DND-41 (cell line): ENCODE measurements at regions not wholly inside any gene's neighbourhood (a gene's known extent, or its start where the extent isn't known, plus 50 kb on each side); places are given as distances from the start of the nearest gene placed in this dataset.

Source experiments
- ATAC-seq: fragments of 200-7000 bp; cut with Tn5 transposase; 3 replicates; pipeline ENCODE4 v1.9.1; 2021; ENCODE audit warnings: low read depth; ENCODE audit not compliant: insufficient read depth
- DNase-seq: peaks from one replicate; pipeline ENCODE4 v3.0.0-alpha.2; 2020
- H2AFZ ChIP-seq: 2 replicates; pipeline ENCODE4 v1.6.0; 2012; ENCODE audit warnings: low read depth, low read length
- H3K27ac ChIP-seq: 2 replicates; pipeline ENCODE4 v1.5.1; 2012; ENCODE audit warnings: low read length, inconsistent platforms
- H3K27me3 ChIP-seq: fragments of 200-600 bp; sonication (generic); 2 replicates; pipeline ENCODE4 v1.6.0; 2012; ENCODE audit warnings: low read length, mild to moderate bottlenecking, inconsistent platforms; ENCODE audit not compliant: insufficient read depth, poor library complexity
- H3K36me3 ChIP-seq: 2 replicates; pipeline ENCODE4 v1.5.1; 2012; ENCODE audit warnings: low read length, inconsistent platforms; ENCODE audit not compliant: insufficient read depth
- H3K4me1 ChIP-seq: 2 replicates; pipeline ENCODE4 v1.5.1; 2012; ENCODE audit warnings: mild to moderate bottlenecking, low read length; ENCODE audit not compliant: insufficient read depth
- H3K4me2 ChIP-seq: 2 replicates; pipeline ENCODE4 v1.6.0; 2012; ENCODE audit warnings: mild to moderate bottlenecking, moderate library complexity, low read length, inconsistent platforms; ENCODE audit not compliant: insufficient read depth
- H3K4me3 ChIP-seq, 2 experiments: fragments of 200-600 bp in 1 of 2; shearing (Covaris generic) in 1 of 2; 2 replicates each; pipeline ENCODE4 v1.5.1; 2012 to 2016; ENCODE audit warnings: inconsistent platforms in 2 of 2, low read length in 2 of 2, mild to moderate bottlenecking in 2 of 2, low read depth in 1 of 2, moderate library complexity in 1 of 2
- H3K79me2 ChIP-seq: 2 replicates; pipeline ENCODE4 v1.6.0; 2012; ENCODE audit warnings: low read length, inconsistent platforms; ENCODE audit not compliant: insufficient read depth
- H3K9ac ChIP-seq: 2 replicates; pipeline ENCODE4 v1.6.0; 2012; ENCODE audit warnings: low read depth, mild to moderate bottlenecking, inconsistent platforms, low read length, moderate library complexity
- H3K9me3 ChIP-seq: 2 replicates; pipeline ENCODE4 v1.5.1; 2012; ENCODE audit warnings: low read length, moderate library complexity, mild to moderate bottlenecking, inconsistent platforms; ENCODE audit not compliant: insufficient read depth, severe bottlenecking
- H4K20me1 ChIP-seq: 2 replicates; pipeline ENCODE4 v1.6.0; 2012; ENCODE audit warnings: low read length; ENCODE audit not compliant: insufficient read depth
- EZH2 ChIP-seq: IDR thresholded peaks from 3 replicates; pipeline ENCODE4 v1.6.1; 2012; ENCODE audit warnings: borderline replicate concordance, low read depth, mild to moderate bottlenecking, moderate library complexity, low read length, inconsistent platforms; ENCODE audit not compliant: severe bottlenecking
- TF ChIP-seq, protein P1 (sequence below): IDR thresholded peaks from 2 replicates; pipeline ENCODE4 v1.5.1; 2012; ENCODE audit warnings: borderline replicate concordance, low read length, moderate library complexity, mild to moderate bottlenecking; ENCODE audit not compliant: poor library complexity, severe bottlenecking; ENCODE audit errors: extremely low read depth

- Histone ChIP-seq H2AFZ (no peak overlapping the region), H3K27ac (no peak overlapping the region), H3K36me3 (no peaks in the 10 kb centered on the region), H3K4me1 (no peaks in the 10 kb centered on the region), H4K20me1 (no peaks in the 10 kb centered on the region), H3K79me2 (no peaks in the 10 kb centered on the region), H3K4me2 (no peak overlapping the region), H3K27me3 (no peaks in the 10 kb centered on the region), H3K9me3 (no peaks in the 10 kb centered on the region), H3K4me3 (no peak overlapping the region), H3K9ac (no peak overlapping the region)
- ATAC-seq, result no peak
- TF ChIP-seq, protein P1, sequence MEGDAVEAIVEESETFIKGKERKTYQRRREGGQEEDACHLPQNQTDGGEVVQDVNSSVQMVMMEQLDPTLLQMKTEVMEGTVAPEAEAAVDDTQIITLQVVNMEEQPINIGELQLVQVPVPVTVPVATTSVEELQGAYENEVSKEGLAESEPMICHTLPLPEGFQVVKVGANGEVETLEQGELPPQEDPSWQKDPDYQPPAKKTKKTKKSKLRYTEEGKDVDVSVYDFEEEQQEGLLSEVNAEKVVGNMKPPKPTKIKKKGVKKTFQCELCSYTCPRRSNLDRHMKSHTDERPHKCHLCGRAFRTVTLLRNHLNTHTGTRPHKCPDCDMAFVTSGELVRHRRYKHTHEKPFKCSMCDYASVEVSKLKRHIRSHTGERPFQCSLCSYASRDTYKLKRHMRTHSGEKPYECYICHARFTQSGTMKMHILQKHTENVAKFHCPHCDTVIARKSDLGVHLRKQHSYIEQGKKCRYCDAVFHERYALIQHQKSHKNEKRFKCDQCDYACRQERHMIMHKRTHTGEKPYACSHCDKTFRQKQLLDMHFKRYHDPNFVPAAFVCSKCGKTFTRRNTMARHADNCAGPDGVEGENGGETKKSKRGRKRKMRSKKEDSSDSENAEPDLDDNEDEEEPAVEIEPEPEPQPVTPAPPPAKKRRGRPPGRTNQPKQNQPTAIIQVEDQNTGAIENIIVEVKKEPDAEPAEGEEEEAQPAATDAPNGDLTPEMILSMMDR, result no peak
- no peak for TF ChIP-seq EZH2
- no peak for DNase-seq
Measured at GRCh38 chr4:14893713-14894112, 108.6 kb upstream of the CPEB2 start.

GRCh38 chr4:14894392-14895292, 107.6 kb upstream of the CPEB2 start:
- ATAC-seq (no peak), DNase-seq (no peak)
- Histone ChIP-seq H4K20me1 (no peaks in the 10 kb centered on the region), H3K36me3 (no peaks in the 10 kb centered on the region), H2AFZ (no peak overlapping the region), H3K79me2 (no peaks in the 10 kb centered on the region), H3K27me3 (no peaks in the 10 kb centered on the region), H3K27ac (no peak overlapping the region), H3K9me3 (no peaks in the 10 kb centered on the region), H3K4me2 (no peak overlapping the region), H3K4me1 (no peaks in the 10 kb centered on the region), H3K9ac (no peak overlapping the region), H3K4me3 (no peak overlapping the region)
- no peak for TF ChIP-seq EZH2
- TF ChIP-seq, protein P1, result no peak

DNA sequence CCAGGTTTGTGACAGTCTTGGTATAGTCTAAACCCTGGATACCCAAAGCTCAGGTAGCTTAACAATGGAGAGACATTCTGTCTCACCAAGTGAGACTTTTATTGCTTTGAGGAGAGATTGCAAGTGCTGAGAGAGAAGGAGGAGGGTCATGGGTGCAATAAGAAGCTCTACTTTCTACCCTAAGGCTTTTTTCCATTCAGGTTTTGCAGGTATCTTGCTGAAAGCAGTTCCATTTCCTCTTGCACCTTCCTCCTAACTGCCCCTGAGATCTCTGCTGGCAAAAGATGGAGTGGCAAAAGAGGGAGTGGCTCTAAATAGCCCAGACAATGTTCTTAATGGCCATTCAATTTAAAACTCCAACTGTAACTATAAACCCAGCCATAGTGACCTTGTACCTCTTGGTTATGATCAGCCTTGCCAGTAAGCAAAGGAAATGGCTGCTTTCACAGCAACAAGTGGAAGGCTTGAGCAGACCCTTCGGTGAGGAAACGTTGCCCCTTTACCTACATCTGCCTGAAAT, 105.6 kb upstream of the CPEB2 start:
- Histone ChIP-seq H3K9me3 (no peaks in the 10 kb centered on the region), H4K20me1 (no peaks in the 10 kb centered on the region), H3K4me3 (no peak overlapping the region), H3K79me2 (no peaks in the 10 kb centered on the region), H3K4me2 (no peak overlapping the region), H3K27ac (no peak overlapping the region), H3K36me3 (no peaks in the 10 kb centered on the region), H3K27me3 (no peaks in the 10 kb centered on the region), H3K9ac (no peak overlapping the region), H3K4me1 (no peaks in the 10 kb centered on the region), H2AFZ (no peak overlapping the region)
- DNase-seq, result no peak
- no peak for ATAC-seq
- TF ChIP-seq, protein P1, result no peak
- TF ChIP-seq EZH2, result no peak
